Right lobe of liver (tissue), 4 donors: ENCODE measurements at regions not wholly inside any gene's neighbourhood (a gene's known extent, or its start where the extent isn't known, plus 50 kb on each side); places are given as distances from the start of the nearest gene placed in this dataset.

Source experiments
- CTCF ChIP-seq, 4 donors: fragments of 200-600 bp in 3 of 4; fragments of 450-650 bp in 1 of 4; IDR thresholded peaks; one replicate each; pipeline versions ENCODE4 v1.5.1 to v1.8.0; 2016 to 2022; ENCODE audit warnings: antibody characterized with exemption in 4 of 4, mild to moderate bottlenecking in 2 of 4
- POLR2A ChIP-seq: fragments of 450-650 bp; IDR thresholded peaks from one replicate; pipeline ENCODE4 v1.6.1; 2017; ENCODE audit warnings: antibody characterized with exemption, mild to moderate bottlenecking
- donor health status: DM: no; HTN: no; CAD: no.
- donor health status: DM: no; HTN: no; CAD: no.
- donor health status: DM: no; HTN: yes; CAD: no.

- no peak for TF ChIP-seq CTCF (IDR thresholded peaks at IDR 0.05)
- no peak for TF ChIP-seq POLR2A
Measured at GRCh38 chr4:128458816-128459215, 171.2 kb upstream of the PGRMC2 start.
